Psoas muscle (tissue), 7 donors: ENCODE measurements at regions not wholly inside any gene's neighbourhood (a gene's known extent, or its start where the extent isn't known, plus 50 kb on each side); places are given as distances from the start of the nearest gene placed in this dataset.

ENCODE experiments used
- ATAC-seq, 4 donors: fragments of 200-7000 bp; cut with Tn5 transposase; one replicate each; pipeline ENCODE4 v1.9.1; 2020; ENCODE audit warnings: moderate library complexity in 3 of 4, mild to moderate bottlenecking in 2 of 4
- DNase-seq, 2 donors: peaks; one replicate each; pipeline ENCODE4 v3.0.0-alpha.2; 2020
- H3K27ac ChIP-seq: fragments of 200-600 bp; one replicate; pipeline ENCODE4 v1.8.0; 2022
- H3K27me3 ChIP-seq, 3 donors: fragments of 200-600 bp in 1 of 3; one replicate each; pipeline versions ENCODE4 v1.6.1 to v1.8.0; 2013 to 2022; ENCODE audit warnings: low read length in 2 of 3, mild to moderate bottlenecking in 2 of 3, moderate library complexity in 1 of 3; ENCODE audit not compliant: insufficient read depth in 3 of 3
- H3K36me3 ChIP-seq, 2 donors: fragments of 200-600 bp in 1 of 2; one replicate each; pipeline versions ENCODE4 v1.6.1 to v1.8.0; 2013 to 2022; ENCODE audit warnings: low read depth in 1 of 2, mild to moderate bottlenecking in 1 of 2, moderate library complexity in 1 of 2; ENCODE audit not compliant: insufficient read depth in 1 of 2
- H3K4me1 ChIP-seq: fragments of 200-600 bp; one replicate; pipeline ENCODE4 v1.8.0; 2022
- H3K4me3 ChIP-seq: fragments of 200-600 bp; one replicate; pipeline ENCODE4 v1.8.0; 2022; ENCODE audit warnings: mild to moderate bottlenecking
- H3K9me3 ChIP-seq: fragments of 200-600 bp; one replicate; pipeline ENCODE4 v1.8.0; 2022
- WGBS, 3 donors: extraction: QIAGEN DNeasy Blood & Tissue Kit; methylation state at CpG; one replicate each; pipeline versions ENCODE4 v1.1.6 to v1.1.7; 2013; 5-methylcytosine and 5-hydroxymethylcytosine counted together
- intact Hi-C, 2 donors: fragments of 100-400 bp; cut with DNase I; formaldehyde crosslinking; loops; one replicate each; pipeline versions ENCODE4 v1.11.0 to v1.14.2; 2022
- TF ChIP-seq, protein P1 (sequence below): fragments of 200-600 bp; IDR thresholded peaks from one replicate; pipeline ENCODE4 v1.8.0; 2022; ENCODE audit warnings: antibody characterized with exemption
- donor health status: healthy with polysubstance abuse.
- donor health status: DM: no; HTN: no; CAD: no; lungs with moderate emphysema.
- donor health status: Bipolar disorder and iron deficiency.
- donor health status: healthy.
- donor health status: DM: yes; HTN: yes; CAD: no.
- donor health status: DM: no; HTN: no; CAD: no.
- donor health status: DM: yes; HTN: yes; CAD: no.

DNA sequence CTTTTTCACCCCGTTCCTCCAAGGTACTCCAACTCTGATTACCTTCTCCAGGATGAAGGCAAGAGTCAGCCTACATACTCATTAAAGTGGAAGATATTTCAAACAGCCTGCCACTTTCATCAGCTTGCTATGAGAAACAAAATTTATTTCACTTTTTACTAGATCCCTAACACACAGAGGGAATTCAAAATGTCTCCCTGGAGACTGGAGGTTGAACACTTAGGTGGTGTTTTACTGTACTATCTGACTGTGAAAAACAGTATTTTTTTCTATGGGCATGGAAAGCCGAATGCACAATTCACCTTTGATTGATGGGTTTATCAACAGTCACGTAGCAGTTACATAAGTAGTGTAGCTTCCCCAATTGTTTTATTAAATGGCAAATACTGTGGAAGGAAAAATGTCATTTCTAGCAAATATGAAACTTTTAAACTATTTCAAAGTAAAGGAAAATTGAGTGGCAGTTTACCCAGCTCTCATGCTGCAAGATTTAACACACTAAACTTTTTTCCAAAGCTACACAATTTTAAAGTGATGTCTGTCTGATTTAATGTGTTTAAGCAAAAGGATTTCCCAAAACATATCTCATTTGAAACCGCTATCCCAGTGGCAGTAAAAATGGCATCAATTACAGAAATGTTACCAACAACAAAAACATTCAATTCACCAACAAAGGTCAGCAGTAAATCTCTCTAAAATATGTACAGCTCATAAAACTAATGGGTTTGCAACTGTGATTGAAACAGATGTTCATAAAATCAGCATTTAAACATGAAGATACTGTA lies 125.0 kb upstream of the TLE4 start:
- peaks cover 1% of the 10 kb centered on the region for H3K9me3 ChIP-seq

DNA sequence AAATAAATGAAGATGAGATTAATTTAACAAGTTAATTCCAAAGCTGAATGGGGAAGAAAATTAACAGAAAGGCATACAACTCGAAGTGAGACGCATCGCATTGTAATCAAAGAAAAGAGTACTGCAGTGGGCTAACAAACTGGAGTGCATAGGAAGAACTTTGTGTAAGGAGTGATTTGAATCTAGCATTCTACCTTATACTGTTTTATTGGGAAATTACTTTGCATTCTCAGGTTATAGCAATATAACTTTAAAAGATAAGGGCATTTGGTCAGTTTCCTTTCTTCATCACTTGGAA lies 124.5 kb upstream of the TLE4 start:
- ATAC-seq = no peak
- Histone ChIP-seq H3K27ac (no peak overlapping the region), H3K9me3 (peaks cover 6% of the 10 kb centered on the region), H3K27me3 (no peaks in the 10 kb centered on the region), H3K36me3 (no peaks in the 10 kb centered on the region), H3K4me1 (no peaks in the 10 kb centered on the region), H3K4me3 (no peak overlapping the region)
- TF ChIP-seq, protein P1, sequence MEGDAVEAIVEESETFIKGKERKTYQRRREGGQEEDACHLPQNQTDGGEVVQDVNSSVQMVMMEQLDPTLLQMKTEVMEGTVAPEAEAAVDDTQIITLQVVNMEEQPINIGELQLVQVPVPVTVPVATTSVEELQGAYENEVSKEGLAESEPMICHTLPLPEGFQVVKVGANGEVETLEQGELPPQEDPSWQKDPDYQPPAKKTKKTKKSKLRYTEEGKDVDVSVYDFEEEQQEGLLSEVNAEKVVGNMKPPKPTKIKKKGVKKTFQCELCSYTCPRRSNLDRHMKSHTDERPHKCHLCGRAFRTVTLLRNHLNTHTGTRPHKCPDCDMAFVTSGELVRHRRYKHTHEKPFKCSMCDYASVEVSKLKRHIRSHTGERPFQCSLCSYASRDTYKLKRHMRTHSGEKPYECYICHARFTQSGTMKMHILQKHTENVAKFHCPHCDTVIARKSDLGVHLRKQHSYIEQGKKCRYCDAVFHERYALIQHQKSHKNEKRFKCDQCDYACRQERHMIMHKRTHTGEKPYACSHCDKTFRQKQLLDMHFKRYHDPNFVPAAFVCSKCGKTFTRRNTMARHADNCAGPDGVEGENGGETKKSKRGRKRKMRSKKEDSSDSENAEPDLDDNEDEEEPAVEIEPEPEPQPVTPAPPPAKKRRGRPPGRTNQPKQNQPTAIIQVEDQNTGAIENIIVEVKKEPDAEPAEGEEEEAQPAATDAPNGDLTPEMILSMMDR = no peak
- no peak for DNase-seq
- intact Hi-C loops = no loop called here
- WGBS, 3 donors = 76 to 87% (median 83%) methylated on average over 3 of the region's 3 CpGs

More for the DNA sequence above, 125.0 kb upstream of the TLE4 start:
- intact Hi-C loops = no loop called here
- Histone ChIP-seq H3K27ac (no peak overlapping the region), H3K4me1 (no peaks in the 10 kb centered on the region), H3K36me3 (no peaks in the 10 kb centered on the region), H3K27me3 (no peaks in the 10 kb centered on the region), H3K4me3 (no peak overlapping the region)
- WGBS, 3 donors = 50 to 54% (median 53%) methylated on average over 4 of the region's 4 CpGs
- ATAC-seq = no peak
- DNase-seq = no peak
- TF ChIP-seq, protein P1 = no peak

DNA sequence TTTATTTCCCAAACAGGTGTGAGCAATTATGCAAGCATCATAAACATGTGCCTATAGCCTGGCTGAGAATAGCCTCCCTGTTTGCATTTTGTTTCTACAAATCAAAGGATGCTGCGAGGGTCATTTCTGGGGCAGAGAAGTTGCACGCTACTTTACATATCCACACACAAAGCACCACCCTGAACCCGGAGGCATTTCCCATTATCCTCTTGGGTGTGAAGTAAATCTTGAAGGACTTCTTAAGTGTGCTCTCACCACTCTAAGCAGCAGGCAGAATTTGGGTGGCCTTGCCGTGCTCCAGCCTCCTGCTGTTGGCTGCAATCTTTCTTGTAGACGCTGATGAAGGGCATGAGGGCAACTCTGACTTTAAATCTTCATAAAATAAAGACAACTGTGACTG lies 124.0 kb upstream of the TLE4 start:
- peaks cover 9% of the 10 kb centered on the region for H3K9me3 ChIP-seq
- WGBS, 3 donors = 34 to 40% (median 35%) methylated on average over 5 of the region's 5 CpGs
- no peak overlapping the region for H3K4me3 ChIP-seq
- no peaks in the 10 kb centered on the region for H3K36me3 ChIP-seq
- intact Hi-C loops = no loop called here
- no peaks in the 10 kb centered on the region for H3K4me1 ChIP-seq
- TF ChIP-seq, protein P1 = no peak
- no peak overlapping the region for H3K27ac ChIP-seq
- DNase-seq (no peak), ATAC-seq (no peak)
- no peaks in the 10 kb centered on the region for H3K27me3 ChIP-seq

DNA sequence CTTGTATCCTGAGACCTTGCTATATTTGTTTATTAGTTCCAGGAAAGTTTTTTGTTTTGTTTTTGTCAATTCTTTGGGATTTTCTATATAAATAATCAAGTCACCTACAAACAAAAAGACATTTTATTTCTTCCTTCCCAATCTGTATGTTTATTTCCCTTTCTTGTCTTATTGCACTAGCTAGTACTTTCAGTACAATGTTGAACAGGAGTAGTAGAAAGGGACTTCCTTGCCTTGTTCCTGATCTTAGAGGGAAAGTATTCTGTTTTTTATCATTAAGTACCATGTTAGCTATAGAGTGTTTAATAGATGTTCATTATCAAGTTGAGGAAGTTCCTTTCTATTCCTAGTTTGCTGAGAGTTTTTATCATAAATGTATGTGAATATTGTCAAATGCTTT lies 119.5 kb upstream of the TLE4 start:
- intact Hi-C loops = no loop called here
- no peaks in the 10 kb centered on the region for H3K4me1 ChIP-seq

More for the DNA sequence above, 119.5 kb upstream of the TLE4 start:
- Histone ChIP-seq H3K27me3 (no peaks in the 10 kb centered on the region), H3K36me3 (no peaks in the 10 kb centered on the region), H3K27ac (no peak overlapping the region), H3K9me3 (peaks cover 9% of the 10 kb centered on the region), H3K4me3 (no peak overlapping the region)
- ATAC-seq (no peak), DNase-seq (no peak)
- TF ChIP-seq, protein P1 = no peak
